Superior temporal gyrus (tissue), 1 donor: ENCODE measurements at regions not wholly inside any gene's neighbourhood (a gene's known extent, or its start where the extent isn't known, plus 50 kb on each side); places are given as distances from the start of the nearest gene placed in this dataset.

ENCODE experiments used
- DNase-seq: peaks from one replicate; pipeline ENCODE4 v3.0.0-alpha.2; 2016; ENCODE audit errors: extremely low spot score

DNA sequence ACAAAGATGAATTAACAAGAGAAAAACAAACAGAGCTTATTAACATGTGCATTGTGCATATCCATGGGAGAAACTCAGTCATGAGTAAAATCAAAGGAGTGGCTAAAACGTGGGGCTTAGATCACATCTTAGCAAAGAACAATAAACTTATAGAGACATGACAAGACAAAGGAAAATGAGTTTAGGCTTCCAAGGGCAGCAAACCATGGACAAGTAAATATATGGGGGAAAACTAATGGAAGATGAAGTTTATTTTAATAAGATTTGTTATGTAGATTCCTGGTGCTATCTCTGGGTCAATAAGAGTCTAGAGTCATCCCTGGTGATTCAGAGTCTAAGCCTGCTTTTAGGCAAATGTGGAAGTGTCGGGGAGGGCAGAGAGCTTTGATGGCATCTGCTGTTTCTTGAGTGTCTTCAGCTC is 87.2 kb upstream of the PLPP4 start:
- no peak for DNase-seq

DNA sequence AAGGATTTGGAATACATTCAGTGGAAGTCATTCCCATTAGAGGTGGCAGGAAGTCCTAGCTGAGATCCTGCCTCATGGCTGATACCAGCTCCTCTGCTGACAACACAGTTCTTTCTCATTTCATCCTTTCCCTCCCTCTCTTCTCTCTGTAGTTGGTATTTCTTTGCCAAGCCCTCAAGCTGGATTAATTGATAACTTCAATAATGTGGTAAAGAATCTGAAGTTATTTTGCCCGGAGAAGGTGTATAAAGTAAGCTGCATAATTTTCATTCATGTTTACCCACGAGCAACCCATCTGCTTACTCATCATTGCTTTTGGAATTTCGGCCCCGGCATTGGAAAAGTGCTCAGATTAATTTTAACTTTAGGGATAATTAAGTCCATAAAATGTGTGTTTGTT is 85.2 kb upstream of the PLPP4 start:
- DNase-seq, result no peak

DNA sequence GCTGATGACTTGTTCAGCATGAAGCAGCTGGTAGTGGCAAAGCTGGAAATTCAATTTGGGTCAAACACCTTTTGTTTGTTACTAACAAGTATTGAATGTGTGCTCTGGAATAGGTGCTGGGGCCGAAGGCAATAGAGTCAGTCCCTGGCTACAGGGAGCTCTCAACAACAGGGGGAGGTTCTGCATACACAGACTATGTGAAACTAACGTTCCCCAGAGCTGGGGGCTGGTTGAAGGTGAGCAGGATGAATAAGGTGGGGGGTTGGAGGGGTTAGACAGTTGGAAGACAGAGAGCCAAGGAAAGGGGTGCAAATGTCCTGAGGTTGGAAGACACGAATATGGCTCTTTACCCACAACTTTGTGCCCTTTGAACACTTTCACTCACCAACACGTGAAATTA is 84.1 kb upstream of the PLPP4 start:
- no peak for DNase-seq

DNA sequence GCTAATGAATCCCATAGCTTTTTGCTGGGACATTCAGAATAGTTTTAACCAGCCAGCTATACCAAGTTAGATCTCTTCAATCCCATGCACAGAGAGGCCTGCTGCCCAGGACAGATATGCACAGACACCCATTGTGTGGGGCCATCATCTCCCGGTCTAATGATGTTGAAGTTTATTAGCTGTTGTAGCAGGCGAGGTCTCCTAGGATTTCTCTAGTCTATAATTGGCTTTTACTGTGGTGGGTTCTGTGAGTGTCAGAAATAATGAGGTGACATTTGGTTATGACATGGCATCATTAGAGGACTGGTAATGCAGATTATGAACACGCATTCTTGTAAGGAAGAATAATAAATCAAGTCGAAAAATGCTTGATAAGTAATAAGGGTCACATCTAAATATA is 81.4 kb upstream of the PLPP4 start:
- no peak for DNase-seq

DNA sequence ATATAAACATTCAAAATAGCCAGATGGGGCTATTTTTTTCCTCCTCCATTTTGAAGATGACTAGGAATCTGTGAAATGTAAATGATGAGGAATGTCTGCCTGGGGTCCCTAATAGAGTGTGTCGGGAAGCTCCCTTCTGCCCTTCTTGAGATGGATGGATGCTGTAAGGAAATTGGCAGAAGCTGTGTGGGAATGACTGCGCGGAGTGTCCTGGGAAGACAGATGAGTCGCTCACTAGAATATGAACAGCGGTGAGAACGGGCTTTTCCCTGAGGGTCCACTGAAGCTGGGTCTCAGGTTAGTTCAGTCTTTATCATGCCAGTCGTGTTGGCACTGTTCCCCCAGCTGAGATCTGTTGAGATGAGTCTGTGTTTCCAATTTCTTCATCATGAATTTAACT is 75.1 kb upstream of the PLPP4 start:
- no peak for DNase-seq

DNA sequence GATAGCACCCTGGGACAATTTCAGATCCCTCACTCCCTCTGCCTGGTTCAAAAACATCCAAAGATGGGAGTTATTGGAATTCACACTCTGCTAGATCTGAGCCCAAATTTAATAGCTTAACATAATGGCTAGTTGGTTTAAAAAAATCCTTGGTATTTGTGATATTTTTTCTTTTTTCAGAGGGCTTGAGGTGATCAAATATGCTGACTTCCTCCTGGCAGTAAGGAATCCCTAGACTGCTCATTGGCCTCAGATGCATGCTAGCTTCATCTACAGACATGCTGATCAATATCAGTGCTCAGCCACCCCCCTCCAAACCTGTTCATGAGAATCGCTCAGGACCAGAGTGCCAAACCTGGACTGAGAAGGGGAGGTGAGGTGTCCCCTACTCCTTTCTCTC is 74.7 kb upstream of the PLPP4 start:
- no peak for DNase-seq

DNA sequence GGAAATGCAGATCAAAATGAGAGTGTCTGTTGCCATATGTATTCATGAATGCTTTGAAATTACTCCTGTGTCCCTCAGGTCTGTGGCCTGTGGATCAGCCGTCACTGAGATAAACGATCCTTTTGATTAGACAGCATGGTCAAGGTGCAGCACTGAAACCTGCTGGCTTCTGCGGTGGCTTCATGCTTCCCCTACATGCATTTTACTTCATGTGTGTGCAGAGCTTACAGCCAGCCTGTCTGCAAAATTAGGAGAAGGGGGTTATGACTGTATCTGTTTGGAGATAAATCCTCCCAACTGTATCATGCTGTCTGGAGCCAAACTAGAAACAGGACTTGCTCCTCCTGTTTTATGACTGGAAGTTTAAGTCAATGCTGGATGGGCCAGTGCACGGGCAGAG is 71.0 kb upstream of the PLPP4 start:
- DNase-seq, result no peak

DNA sequence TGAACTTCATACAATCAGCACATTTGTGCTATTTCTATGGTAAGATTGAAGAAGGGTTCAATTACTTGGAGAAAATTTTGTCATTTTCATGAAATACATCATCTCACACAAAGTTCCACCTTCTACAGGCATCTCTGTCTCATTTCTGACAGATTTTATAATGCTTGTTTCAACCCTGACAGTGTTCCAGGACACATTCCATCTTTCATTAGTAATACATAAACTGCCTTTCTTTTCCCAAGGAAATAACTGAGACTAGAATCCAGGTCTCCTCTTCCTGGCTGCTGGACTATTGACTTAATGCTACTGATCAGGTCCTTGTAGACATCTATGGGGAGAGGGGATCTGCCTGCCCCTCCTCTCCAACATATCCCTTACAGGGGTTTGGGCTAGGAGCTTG is 70.1 kb upstream of the PLPP4 start:
- DNase-seq, result no peak

DNA sequence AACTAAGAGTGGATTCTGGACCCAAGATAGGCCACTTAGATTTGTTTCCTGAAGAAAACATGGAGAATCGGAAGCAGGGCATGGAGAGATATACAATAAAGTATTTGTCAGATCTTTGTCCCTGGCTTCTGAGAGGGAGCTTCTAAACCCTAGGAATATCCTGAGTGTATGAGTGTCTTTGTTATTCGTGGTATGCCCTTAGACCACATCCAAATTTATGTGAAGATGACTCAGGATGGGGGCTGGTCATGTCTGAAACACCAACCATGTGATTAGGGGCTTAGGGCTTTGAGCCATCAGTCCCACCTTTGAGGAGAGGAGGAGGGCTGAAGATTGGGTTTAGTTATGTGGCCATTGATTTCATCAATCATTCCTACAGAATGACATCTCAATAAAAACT is 69.7 kb upstream of the PLPP4 start:
- DNase-seq, result no peak

DNA sequence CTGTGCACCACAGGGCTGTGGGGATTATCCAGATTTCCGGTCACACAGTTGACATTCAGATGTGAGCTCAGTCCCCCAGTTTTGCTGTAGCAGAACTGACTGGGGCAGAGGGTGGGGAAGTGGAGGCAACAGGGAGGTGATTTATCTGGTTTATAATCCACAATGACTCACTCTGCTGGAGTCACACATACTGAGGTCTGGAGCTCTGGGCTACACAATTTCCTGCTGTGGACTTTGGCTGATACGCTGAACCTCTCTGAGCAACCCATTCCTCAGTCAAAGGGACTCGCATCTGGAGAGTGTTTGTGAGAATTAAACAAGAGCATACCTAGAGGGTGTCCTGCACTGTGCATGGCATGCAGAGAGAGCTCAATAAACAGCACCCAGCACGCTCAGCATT is 64.8 kb upstream of the PLPP4 start:
- no peak for DNase-seq

DNA sequence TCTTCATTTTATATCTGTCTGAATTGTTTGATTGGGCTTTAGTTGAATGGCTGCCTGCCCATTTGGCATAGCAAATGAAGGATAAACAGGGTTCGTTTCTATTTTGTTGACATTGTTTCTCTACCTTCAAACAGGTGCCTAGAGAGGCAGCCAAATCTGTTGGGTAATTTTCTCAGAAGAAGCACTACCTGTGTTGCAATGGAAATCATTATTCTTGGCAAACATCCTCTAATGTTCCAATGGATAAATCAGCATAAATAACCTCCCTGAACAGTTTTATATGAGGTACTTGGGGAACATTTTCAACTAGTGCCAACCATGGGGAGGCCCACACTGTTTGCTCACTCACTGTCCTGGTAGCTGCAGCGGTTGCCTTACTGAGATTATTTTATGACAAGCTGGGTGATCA is 64.4 kb upstream of the PLPP4 start:
- DNase-seq, result no peak

DNA sequence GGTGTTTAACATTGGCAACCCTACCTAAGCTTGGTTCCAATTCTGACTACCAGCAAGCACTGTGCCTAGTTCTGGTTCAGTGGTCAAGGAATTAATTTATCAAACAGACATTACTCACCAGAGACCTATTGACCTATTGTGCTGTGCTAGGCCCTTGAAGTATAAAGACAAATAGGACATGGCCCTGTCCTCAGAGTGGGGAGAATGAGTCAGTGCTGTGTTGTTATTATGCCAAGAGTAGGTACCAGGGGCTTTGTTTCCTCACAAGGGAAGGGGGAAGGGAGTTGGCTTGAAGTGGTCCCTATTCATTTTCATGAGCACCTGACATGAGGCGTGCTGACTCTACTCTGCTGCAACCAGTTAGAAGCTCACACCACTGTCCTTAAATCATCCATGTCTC is 62.6 kb upstream of the PLPP4 start:
- DNase-seq, result no peak

DNA sequence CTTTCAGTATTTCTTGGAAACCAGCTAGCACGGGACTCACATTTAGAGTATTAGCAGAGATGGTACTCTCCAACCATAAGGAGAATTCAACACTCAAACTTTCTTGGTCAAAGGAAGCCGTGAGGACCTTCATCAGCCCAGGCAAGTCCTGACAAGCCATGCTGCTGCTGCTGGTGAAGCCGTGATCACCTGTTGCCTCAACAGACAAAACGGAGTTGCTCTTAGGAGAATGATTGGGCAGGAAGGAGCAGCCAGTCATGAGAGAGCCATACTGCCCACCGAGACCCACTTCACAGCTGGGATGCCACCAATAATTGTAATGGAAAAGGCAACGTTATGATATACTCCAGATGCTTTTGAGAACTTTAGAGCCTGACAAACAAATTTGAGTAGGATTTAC is 60.8 kb upstream of the PLPP4 start:
- DNase-seq, result no peak

DNA sequence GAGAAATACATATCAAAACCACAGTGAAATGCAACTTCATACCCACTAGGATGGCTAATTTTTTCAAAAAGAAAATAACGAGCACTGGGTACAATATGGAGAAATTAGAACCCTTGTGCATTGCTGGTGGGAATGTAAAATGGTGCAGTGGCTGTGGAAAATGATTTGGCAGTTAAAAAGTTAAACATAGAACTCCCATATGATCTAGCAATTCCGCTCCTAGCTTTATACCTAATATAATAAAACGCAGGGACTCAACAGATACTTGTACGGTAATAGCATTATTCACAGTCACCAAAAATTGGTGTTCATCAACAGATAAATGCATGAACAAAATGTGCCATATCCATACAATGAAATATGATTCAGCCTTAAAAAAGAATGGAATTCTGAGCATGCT is 58.8 kb upstream of the PLPP4 start:
- DNase-seq, result no peak

DNA sequence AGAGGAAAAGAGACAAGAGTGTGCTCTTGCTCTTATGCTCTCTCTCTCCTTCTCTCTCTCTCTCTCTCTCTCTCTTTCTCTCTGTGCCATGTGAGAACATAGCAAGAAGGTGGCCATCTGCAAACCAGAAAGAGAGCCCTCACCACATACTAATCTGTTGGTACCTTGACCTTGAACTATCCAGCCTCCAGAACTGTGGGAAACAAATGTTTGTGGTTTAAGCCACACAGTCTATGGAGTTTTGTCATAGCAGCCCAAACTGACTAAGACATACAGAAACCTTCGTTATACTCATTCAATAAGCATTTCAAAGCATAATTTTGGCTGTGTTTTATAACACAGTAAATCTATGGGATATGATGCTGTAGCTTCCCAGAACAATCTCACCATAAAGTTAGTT is 56.4 kb upstream of the PLPP4 start:
- DNase-seq, result no peak

DNA sequence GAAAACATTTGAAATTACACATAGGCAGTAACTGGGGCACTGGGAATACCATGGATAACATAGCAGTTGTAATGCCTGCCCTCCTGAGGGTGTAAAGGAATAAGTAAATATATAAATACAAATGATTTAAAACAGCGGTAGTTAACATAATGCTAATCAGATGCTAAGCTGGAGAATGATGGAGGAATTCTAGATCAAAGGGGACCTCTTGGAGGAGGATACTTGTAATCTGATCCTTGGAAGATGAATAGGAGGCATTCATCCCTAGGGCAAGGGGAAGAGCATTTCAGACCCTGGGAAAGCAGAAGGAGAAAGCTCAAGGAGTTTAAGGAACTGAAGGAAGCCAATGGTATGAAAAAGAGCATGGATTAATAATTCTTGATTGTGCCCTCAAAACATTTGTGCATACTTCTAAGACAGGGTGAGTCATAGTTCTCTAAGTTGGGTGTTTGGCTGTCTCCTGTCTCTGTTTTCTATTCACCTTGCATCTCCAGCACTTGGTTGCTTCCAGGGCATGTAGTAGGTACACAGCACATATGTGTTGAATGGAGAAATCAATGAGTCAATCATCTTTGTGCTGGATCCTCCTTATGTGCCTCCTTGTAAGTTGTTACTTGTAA is 54.8 kb upstream of the PLPP4 start:
- DNase-seq, result no peak

DNA sequence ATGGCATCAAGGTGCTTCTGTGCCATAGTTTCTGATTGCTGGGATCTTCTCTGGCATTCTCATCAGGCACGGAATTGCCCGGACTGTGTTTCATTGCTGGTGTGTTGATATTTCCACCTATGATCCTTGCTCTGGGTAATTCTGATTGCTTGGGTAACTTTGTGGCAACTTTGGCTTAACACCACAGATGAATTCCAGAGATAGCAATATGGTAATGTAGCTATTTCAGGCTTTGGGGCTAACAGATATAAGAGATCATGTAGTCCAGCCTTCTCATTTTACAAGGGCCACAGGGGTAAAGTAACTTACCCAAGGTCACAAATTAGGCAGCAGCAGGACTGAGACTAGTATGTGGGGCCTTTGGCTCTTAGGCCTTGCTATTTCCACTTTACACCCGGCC is 53.9 kb upstream of the PLPP4 start:
- no peak for DNase-seq

DNA sequence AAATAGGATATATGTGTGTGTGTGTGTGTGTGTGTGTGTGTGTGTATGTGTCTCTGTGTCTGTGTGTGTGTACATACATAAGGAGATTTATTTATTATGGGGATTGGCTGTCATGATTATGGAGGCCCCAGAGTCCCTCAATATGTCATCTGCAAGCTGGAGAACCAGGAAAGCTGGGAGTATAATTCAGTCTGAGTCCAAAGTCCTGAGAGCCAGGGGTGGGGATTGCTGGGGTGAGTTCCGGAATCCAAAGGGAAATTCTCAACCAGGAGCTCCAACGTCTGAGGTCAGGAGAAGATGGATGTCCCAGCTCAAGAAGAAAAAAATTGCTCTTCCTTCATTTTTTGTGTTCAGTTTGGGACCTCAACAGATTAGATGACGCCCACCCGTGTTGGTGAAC is 50.7 kb upstream of the PLPP4 start:
- no peak for DNase-seq
